DMS153 treated with DMSO at 0.1 percent for 48 hours (cell line): ENCODE measurements at regions not wholly inside any gene's neighbourhood (a gene's known extent, or its start where the extent isn't known, plus 50 kb on each side); places are given as distances from the start of the nearest gene placed in this dataset.

Experiments
- DNase-seq: peaks from one replicate; lab custom pipeline; 2025; ENCODE audit not compliant: unreplicated experiment; lab: John Stamatoyannopoulos, UW

GRCh38 chr6:143621876-143622605 lies 55.7 kb upstream of the PHACTR2 start:
- no peak for DNase-seq

- no peak for DNase-seq
These were observed 56.4 kb upstream of the PHACTR2 start for GRCh38 chr6:143621159-143621873.

GRCh38 chr6:143620447-143620846 lies 57.3 kb upstream of the PHACTR2 start:
- no peak for DNase-seq

GRCh38 chr6:143619824-143620401 lies 57.9 kb upstream of the PHACTR2 start:
- DNase-seq: no peak

GRCh38 chr6:143616741-143617140 lies 61.0 kb upstream of the PHACTR2 start:
- no peak for DNase-seq

- DNase-seq: no peak
These were observed 62.0 kb upstream of the PHACTR2 start for GRCh38 chr6:143615785-143616184.

- DNase-seq: no peak
These were observed 63.5 kb upstream of the PHACTR2 start for GRCh38 chr6:143614235-143614634.

- no peak for DNase-seq
These were observed 64.0 kb upstream of the PHACTR2 start for GRCh38 chr6:143613749-143614148.

- DNase-seq: no peak
These were observed 65.6 kb upstream of the PHACTR2 start for GRCh38 chr6:143612186-143612585.

GRCh38 chr6:143611580-143611979 lies 66.2 kb upstream of the PHACTR2 start:
- DNase-seq: no peak

- no peak for DNase-seq
These were observed 67.8 kb upstream of the PHACTR2 start for GRCh38 chr6:143609972-143610371.

- no peak for DNase-seq
These were observed 68.3 kb upstream of the PHACTR2 start for GRCh38 chr6:143609501-143609900.

GRCh38 chr6:143608906-143609305 lies 68.9 kb upstream of the PHACTR2 start:
- DNase-seq: no peak

- DNase-seq: no peak
These were observed 69.8 kb upstream of the PHACTR2 start for GRCh38 chr6:143607974-143608373.

- DNase-seq: no peak
These were observed 70.6 kb upstream of the PHACTR2 start for GRCh38 chr6:143607168-143607567.

- DNase-seq: no peak
These were observed 71.8 kb upstream of the PHACTR2 start for GRCh38 chr6:143605906-143606521.

GRCh38 chr6:143603455-143603854 lies 74.3 kb upstream of the PHACTR2 start:
- no peak for DNase-seq

GRCh38 chr6:143601504-143601903 lies 76.3 kb upstream of the PHACTR2 start:
- no peak for DNase-seq

- no peak for DNase-seq
These were observed 76.9 kb upstream of the PHACTR2 start for GRCh38 chr6:143600821-143601220.

GRCh38 chr6:143598466-143599080 lies 79.2 kb upstream of the PHACTR2 start:
- DNase-seq: no peak

- DNase-seq: no peak
These were observed 80.9 kb upstream of the PHACTR2 start for GRCh38 chr6:143596866-143597265.
